Kidney (tissue), 13 donors: ENCODE measurements at regions not wholly inside any gene's neighbourhood (a gene's known extent, or its start where the extent isn't known, plus 50 kb on each side); places are given as distances from the start of the nearest gene placed in this dataset.

ENCODE experiments used
- DNase-seq, 5 donors: peaks; one replicate each; pipeline ENCODE4 v3.0.0-alpha.2; 2013 to 2020
- FAIRE-seq: peaks from 2 replicates; lab custom pipeline; 2012; peaks lifted over from hg19 to GRCh38; lab: Jason Lieb, UNC
- H3K27ac ChIP-seq, 2 donors: one replicate each; pipeline ENCODE4 v1.7.0; 2013; ENCODE audit warnings: low read depth in 2 of 2, low read length in 2 of 2, inconsistent platforms in 1 of 2
- H3K27me3 ChIP-seq: one replicate; pipeline ENCODE4 v1.7.1; 2013; ENCODE audit warnings: low read length, inconsistent platforms; ENCODE audit not compliant: control insufficient read depth, insufficient read depth
- H3K36me3 ChIP-seq, 3 donors: one replicate each; pipeline versions ENCODE4 v1.7.0 to v1.7.1; 2013; ENCODE audit warnings: low read length in 3 of 3, control low read depth in 1 of 3, inconsistent platforms in 1 of 3; ENCODE audit not compliant: insufficient read depth in 3 of 3, control insufficient read depth in 2 of 3
- H3K4me1 ChIP-seq, 3 donors: one replicate each; pipeline versions ENCODE4 v1.7.0 to v1.7.1; 2013; ENCODE audit warnings: low read length in 3 of 3, inconsistent platforms in 1 of 3, low read depth in 1 of 3; ENCODE audit not compliant: control insufficient read depth in 2 of 3, insufficient read depth in 2 of 3
- H3K4me3 ChIP-seq, 3 donors: one replicate each; pipeline versions ENCODE4 v1.7.0 to v1.8.1; 2013; ENCODE audit warnings: low read length in 3 of 3, control low read depth in 1 of 3, inconsistent platforms in 1 of 3
- H3K9ac ChIP-seq, 3 donors: one replicate each; pipeline versions ENCODE4 v1.7.0 to v1.7.1; 2013; ENCODE audit warnings: low read length in 3 of 3, control low read depth in 1 of 3, inconsistent platforms in 1 of 3
- H3K9me3 ChIP-seq, 3 donors: one replicate each; pipeline versions ENCODE4 v1.7.0 to v1.7.1; 2013; ENCODE audit warnings: low read length in 3 of 3, control low read depth in 1 of 3, inconsistent platforms in 1 of 3; ENCODE audit not compliant: control insufficient read depth in 2 of 3, insufficient read depth in 1 of 3
- CTCF ChIP-seq: IDR thresholded peaks from 3 replicates; pipeline ENCODE4 v1.5.1; 2012; ENCODE audit warnings: mild to moderate bottlenecking, moderate library complexity, borderline replicate concordance; ENCODE audit not compliant: insufficient read depth; ENCODE audit errors: extremely low read depth
- intact Hi-C: fragments of 100-400 bp; cut with DNase I; formaldehyde crosslinking; loops from one replicate; pipeline ENCODE4 v1.11.1; 2022
- donor health status: control.
- donor health status: control.
- donor health status: control.
- donor health status: control.
- donor health status: control.
- donor health status: DM: yes; HTN: yes; CAD: no.
- donor health status: Normal renal cell carcinoma (clear cell type).

GRCh38 chr13:73492811-73493210, 434.0 kb downstream of the KLF5 start:
- no peak for FAIRE-seq
- intact Hi-C loops, result no loop called here

DNA sequence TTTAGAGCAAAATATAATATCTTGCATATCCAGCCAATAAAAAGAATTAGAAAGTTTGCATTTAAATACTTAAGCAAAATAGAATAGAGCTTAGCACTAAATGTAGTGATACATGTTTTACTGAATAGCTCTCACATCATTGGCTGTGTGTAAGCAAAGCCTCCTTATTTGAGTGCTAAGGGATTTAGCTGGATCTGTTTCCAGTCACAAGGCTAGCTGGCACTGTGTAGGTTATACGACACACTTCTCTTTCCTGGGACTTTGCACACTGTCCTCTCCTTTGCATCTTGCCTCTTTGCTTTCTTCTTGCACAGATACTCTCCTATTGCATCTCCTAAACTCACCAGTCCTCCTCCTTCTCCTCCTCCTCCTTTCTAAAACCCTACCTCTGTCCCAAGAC, 423.8 kb downstream of the KLF5 start:
- intact Hi-C loops, result no loop called here
- FAIRE-seq (no peak), DNase-seq (no peak)
- Histone ChIP-seq H3K27ac (no peak overlapping the region), H3K4me3 (no peak overlapping the region), H3K36me3 (no peaks in the 10 kb centered on the region), H3K27me3 (no peaks in the 10 kb centered on the region), H3K9me3 (no peaks in the 10 kb centered on the region), H3K9ac (no peak overlapping the region), H3K4me1 (no peaks in the 10 kb centered on the region)
- no peak for TF ChIP-seq CTCF

More at GRCh38 chr13:73492811-73493210, 434.0 kb downstream of the KLF5 start:
- no peaks in the 10 kb centered on the region for H3K27me3 ChIP-seq
- H3K36me3 ChIP-seq, result no peaks in the 10 kb centered on the region
- H3K9me3 ChIP-seq, result no peaks in the 10 kb centered on the region
- H3K27ac ChIP-seq, result no peak overlapping the region
- H3K4me1 ChIP-seq, result no peaks in the 10 kb centered on the region
- TF ChIP-seq CTCF, result no peak
- peak in 1 of 5 donors; percentile 0 for DNase-seq
- no peak overlapping the region for H3K4me3 ChIP-seq
- H3K9ac ChIP-seq, result no peak overlapping the region

GRCh38 chr13:73481886-73482445, 423.2 kb downstream of the KLF5 start:
- intact Hi-C loops, result no loop called here
- H3K27me3 ChIP-seq, result no peaks in the 10 kb centered on the region
- H3K9ac ChIP-seq, result no peak overlapping the region
- H3K4me1 ChIP-seq, result no peaks in the 10 kb centered on the region
- no peaks in the 10 kb centered on the region for H3K36me3 ChIP-seq
- H3K4me3 ChIP-seq, result no peak overlapping the region
- H3K27ac ChIP-seq, result no peak overlapping the region
- TF ChIP-seq CTCF, result no peak
- DNase-seq (no peak), FAIRE-seq (no peak)
- no peaks in the 10 kb centered on the region for H3K9me3 ChIP-seq
